Activated T-helper 2 cell treated with anti-CD3 and anti-CD28 coated beads, Interferon-gamma antibody, Interleukin-2, Interleukin-4, amounts not matched to agents 10 μg/mL and 5 μg/mL and 100 μg/mL, durations not matched to agents 14 hours and 24 hours and 36 hours (primary cell): ENCODE measurements at regions not wholly inside any gene's neighbourhood (a gene's known extent, or its start where the extent isn't known, plus 50 kb on each side); places are given as distances from the start of the nearest gene placed in this dataset.

ENCODE experiments used
- DNase-seq: peaks from one replicate; pipeline ENCODE4 v3.0.0; 2021; ENCODE audit warnings: low spot score
- H3K27ac Mint-ChIP-seq: one replicate; pipeline ENCODE4 v1.8.0; 2021; ENCODE audit warnings: mixed read lengths
- H3K27me3 Mint-ChIP-seq: one replicate; pipeline ENCODE4 v1.8.0; 2021; ENCODE audit warnings: low read depth, mixed read lengths
- H3K36me3 Mint-ChIP-seq: one replicate; pipeline ENCODE4 v1.8.0; 2021; ENCODE audit warnings: low read depth, mixed read lengths
- H3K4me1 Mint-ChIP-seq: one replicate; pipeline ENCODE4 v1.8.0; 2021; ENCODE audit warnings: low read depth, mixed read lengths
- H3K4me3 Mint-ChIP-seq: one replicate; pipeline ENCODE4 v1.8.0; 2021; ENCODE audit warnings: low read depth, mild to moderate bottlenecking, moderate library complexity, mixed read lengths
- H3K9me3 Mint-ChIP-seq: one replicate; pipeline ENCODE4 v1.8.0; 2021; ENCODE audit warnings: mixed read lengths
- intact Hi-C: fragments of 100-400 bp; cut with micrococcal nuclease; formaldehyde crosslinking; loops from one replicate; pipeline ENCODE4 v1.15.1; 2023

DNA sequence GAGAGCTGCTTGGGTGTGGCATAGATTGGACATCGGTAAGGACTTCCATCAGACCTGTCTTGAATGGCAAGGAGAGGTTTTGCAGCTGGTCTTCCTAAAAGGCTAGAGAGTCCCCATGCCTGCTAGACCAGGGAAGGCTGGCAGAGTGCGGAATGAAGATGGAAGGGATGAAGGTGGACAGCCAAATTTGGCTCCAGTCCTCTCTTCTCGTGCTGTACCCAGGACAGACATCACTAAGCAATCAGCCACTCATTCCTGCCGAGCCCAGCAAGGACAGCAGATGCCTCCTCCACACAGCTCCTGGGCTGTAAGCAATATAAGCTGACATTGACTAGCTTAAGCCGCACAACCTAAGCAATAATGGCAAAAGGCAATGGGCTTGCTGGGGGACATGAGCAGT lies 112.0 kb downstream of the OLFM1 start:
- no peak for DNase-seq
- Mint-ChIP-seq H3K27ac (no peak overlapping the region), H3K27me3 (no peaks in the 10 kb centered on the region), H3K36me3 (no peaks in the 10 kb centered on the region), H3K4me3 (no peak overlapping the region), H3K4me1 (no peaks in the 10 kb centered on the region), H3K9me3 (no peaks in the 10 kb centered on the region)
- intact Hi-C loops = no loop called here

DNA sequence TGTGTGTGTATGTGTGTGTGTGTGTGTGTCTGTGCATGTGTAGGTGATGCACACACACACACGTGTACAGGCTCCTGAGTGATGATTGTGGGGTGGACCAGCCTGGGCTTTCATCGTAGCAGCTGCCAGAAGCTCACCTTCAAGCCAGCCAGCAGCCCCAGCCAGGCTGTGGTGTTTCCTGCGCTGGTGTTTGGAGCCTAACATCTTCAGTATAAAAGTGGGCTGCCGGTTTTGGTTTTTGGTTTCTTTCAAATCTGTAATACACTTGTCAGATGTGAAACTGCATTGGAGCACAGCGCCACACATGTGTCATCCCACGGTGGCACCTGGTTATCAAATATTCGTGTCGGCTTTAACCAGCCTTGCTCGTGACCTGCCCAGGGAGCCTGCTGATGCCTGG lies 114.2 kb downstream of the OLFM1 start:
- Mint-ChIP-seq H3K27me3 (no peaks in the 10 kb centered on the region), H3K4me1 (no peaks in the 10 kb centered on the region), H3K27ac (no peak overlapping the region), H3K36me3 (no peaks in the 10 kb centered on the region), H3K9me3 (no peaks in the 10 kb centered on the region), H3K4me3 (no peak overlapping the region)
- intact Hi-C loops = no loop called here
- DNase-seq = no peak

DNA sequence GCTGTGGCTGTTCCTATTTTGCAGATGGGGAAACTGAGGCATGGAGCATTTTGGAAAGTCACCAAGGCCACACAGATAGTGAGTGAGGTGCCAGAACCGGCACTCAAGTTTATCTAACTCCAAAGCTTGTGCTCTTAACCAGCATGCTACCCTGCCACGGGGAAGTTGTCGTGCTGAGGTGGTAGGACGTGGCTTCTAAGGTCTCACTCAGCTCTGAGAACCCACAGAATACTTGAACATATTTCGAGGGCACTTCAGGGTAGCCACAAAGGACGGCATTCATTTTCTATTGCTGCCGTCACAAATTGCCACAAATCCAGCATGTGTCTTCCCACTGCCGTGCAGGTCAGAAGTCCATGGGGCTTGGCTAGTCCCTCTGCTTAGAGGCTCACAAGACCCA lies 116.7 kb downstream of the OLFM1 start:
- no peak overlapping the region for H3K27ac Mint-ChIP-seq
- no peaks in the 10 kb centered on the region for H3K4me1 Mint-ChIP-seq
- no peaks in the 10 kb centered on the region for H3K27me3 Mint-ChIP-seq
- no peaks in the 10 kb centered on the region for H3K9me3 Mint-ChIP-seq
- H3K36me3 Mint-ChIP-seq = no peaks in the 10 kb centered on the region
- intact Hi-C loops = no loop called here
- no peak overlapping the region for H3K4me3 Mint-ChIP-seq
- DNase-seq = no peak

DNA sequence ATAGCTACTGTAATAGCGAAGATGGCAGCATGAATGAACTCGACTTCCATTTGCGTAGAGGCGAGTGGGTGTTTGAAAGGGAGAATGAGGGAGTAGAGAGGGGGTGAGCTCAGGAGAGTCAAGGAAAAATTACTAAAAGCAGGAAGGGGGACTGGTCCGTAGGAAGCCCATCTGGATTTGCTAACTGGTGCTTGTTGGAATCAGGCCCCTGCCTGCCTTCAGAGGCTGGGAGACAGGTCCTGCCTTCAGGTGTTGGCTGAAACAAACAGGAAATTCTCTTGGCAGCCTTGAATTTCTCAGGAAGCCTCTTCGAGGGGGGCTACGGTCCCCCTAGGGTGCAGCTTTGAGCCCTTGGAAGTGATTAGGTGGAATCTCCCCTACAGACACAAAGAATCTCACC lies 121.7 kb downstream of the OLFM1 start:
- DNase-seq = no peak
- no peaks in the 10 kb centered on the region for H3K27me3 Mint-ChIP-seq
- H3K27ac Mint-ChIP-seq = no peak overlapping the region
- no peak overlapping the region for H3K4me3 Mint-ChIP-seq
- no peaks in the 10 kb centered on the region for H3K9me3 Mint-ChIP-seq
- intact Hi-C loops = no loop called here
- H3K36me3 Mint-ChIP-seq = no peaks in the 10 kb centered on the region
- no peaks in the 10 kb centered on the region for H3K4me1 Mint-ChIP-seq

DNA sequence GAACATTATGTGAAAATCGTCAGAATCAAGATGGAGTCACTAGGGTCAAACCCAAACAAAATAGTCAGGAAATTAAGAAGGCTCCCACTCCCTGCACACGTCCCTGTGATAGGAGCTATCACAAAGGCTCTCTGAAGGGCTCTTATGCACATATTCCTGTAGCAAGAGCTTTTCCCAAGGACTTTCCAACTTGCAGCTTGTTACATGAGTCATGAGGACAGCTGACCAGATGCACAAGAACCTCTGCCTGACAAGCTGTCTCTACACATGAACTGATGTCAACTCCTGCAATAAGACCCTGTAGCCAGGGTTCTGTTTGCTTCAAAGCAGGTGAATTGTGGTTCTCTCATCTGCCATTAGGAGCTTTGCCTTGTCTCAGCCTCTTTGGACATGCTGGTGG lies 122.4 kb downstream of the OLFM1 start:
- Mint-ChIP-seq H3K9me3 (no peaks in the 10 kb centered on the region), H3K27me3 (no peaks in the 10 kb centered on the region), H3K36me3 (no peaks in the 10 kb centered on the region), H3K27ac (no peak overlapping the region), H3K4me1 (no peaks in the 10 kb centered on the region), H3K4me3 (no peak overlapping the region)
- intact Hi-C loops = no loop called here
- DNase-seq = no peak

DNA sequence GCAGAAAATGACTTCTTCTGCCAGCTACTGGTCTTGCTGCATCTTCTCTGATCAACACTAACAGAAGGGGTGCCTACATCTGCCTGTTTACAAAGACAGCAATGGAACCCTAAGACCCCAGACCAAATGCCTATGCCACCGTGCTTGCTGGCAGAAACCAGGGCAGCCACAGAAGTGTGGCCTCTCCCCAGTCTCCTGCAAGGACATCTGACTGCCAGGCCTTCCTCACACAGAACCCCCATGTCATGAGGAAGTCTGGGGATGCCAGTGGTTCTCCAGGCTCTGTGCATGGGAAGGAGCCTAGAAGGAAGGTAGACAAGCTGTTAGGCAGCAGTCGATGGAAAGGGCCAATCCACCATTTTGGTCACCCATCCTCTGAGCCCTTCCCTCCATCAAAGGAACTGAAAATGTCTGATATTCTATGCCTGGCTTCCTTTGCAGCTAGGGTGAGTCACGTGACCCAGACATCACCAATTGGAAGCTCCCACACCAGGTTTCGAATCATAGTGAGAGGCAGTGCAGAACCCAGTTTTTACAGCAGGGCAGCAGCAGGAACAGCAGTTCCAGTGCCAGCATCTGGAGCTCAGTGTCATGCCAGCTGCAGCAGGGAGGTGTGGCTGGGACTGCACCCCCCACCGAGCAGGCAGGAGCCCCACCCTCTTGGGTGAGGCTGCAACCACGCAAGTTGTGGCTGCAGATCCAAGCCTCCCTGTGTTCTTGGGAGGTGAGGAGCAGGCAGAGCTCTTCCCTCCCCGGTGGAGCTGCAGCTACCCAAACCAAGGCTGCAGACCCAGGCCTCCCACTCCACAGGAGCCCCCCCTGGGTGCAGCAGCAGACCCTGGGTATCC lies 123.4 kb downstream of the OLFM1 start:
- no peak overlapping the region for H3K27ac Mint-ChIP-seq
- DNase-seq = no peak
- H3K9me3 Mint-ChIP-seq = no peaks in the 10 kb centered on the region
- H3K4me3 Mint-ChIP-seq = no peak overlapping the region
- H3K4me1 Mint-ChIP-seq = no peaks in the 10 kb centered on the region
- no peaks in the 10 kb centered on the region for H3K36me3 Mint-ChIP-seq
- intact Hi-C loops = no loop called here
- H3K27me3 Mint-ChIP-seq = no peaks in the 10 kb centered on the region

DNA sequence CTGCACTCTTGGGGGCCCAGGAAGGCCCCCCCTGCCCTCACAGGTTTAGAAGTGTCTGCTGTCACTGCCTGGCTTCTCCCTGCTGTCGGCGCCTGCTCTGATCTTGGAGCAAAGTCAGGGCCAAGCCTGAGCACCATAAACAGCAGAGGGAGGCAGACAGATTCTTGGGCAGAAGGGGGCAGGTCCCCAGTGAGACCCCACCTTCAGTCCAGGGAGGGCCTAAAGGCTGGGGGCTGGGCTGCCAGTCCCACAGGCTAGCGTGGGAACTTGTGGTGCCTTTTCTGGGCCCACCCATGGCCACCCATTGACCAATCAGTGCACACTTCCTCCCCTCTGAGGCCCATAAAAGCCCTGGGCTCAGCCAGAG lies 124.0 kb downstream of the OLFM1 start:
- H3K36me3 Mint-ChIP-seq = no peaks in the 10 kb centered on the region
- no peak for DNase-seq
- intact Hi-C loops = no loop called here
- H3K27me3 Mint-ChIP-seq = no peaks in the 10 kb centered on the region
- no peaks in the 10 kb centered on the region for H3K9me3 Mint-ChIP-seq
- no peak overlapping the region for H3K4me3 Mint-ChIP-seq
- no peaks in the 10 kb centered on the region for H3K4me1 Mint-ChIP-seq
- H3K27ac Mint-ChIP-seq = no peak overlapping the region

DNA sequence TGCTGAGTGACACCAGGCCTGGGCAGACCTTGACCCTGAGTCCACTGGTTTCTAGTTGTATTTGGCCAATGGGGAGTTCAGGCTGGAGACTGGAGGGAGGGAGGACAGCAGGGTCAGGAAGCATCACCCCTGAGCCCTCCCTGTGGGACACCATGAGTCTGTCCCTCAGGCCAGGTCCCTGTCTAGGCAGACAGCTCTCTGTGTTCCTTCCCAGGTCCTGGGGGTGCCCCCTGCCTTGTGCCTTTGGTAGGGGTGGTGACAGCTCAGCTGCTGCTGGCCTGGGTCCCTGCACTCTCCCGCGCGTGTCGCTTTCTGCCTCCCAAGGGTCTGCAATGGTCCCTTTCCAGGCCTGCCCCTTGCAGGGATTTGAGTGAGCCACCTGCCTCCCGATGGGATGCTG lies 125.5 kb downstream of the OLFM1 start:
- Mint-ChIP-seq H3K27me3 (peaks cover 4% of the 10 kb centered on the region), H3K4me1 (no peaks in the 10 kb centered on the region), H3K36me3 (no peaks in the 10 kb centered on the region), H3K27ac (no peak overlapping the region), H3K9me3 (no peaks in the 10 kb centered on the region), H3K4me3 (no peak overlapping the region)
- intact Hi-C loops = no loop called here
- DNase-seq = no peak

DNA sequence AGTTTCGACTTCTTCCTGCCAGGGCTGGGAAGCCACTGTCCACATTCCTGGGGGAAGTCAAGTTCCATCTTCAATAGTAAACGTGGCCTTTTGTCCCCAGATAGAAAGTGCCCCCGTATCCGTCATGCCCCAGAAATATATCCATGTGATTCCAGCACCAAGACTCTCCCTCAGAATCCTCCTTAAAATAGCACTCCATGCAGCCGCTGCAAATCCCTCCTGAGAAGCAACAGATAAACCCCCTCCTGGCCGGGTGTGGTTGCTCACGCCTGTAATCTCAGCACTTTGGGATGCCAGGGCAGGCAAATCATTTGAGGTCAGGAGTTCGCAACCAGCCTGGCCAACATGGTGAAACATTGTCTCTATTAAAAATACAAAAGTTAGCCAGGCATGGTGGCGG lies 126.1 kb downstream of the OLFM1 start:
- H3K4me3 Mint-ChIP-seq = no peak overlapping the region
- H3K9me3 Mint-ChIP-seq = no peaks in the 10 kb centered on the region
- H3K36me3 Mint-ChIP-seq = no peaks in the 10 kb centered on the region
- no peaks in the 10 kb centered on the region for H3K4me1 Mint-ChIP-seq
- intact Hi-C loops = no loop called here
- DNase-seq = no peak
- peaks cover 4% of the 10 kb centered on the region for H3K27me3 Mint-ChIP-seq
- H3K27ac Mint-ChIP-seq = no peak overlapping the region

DNA sequence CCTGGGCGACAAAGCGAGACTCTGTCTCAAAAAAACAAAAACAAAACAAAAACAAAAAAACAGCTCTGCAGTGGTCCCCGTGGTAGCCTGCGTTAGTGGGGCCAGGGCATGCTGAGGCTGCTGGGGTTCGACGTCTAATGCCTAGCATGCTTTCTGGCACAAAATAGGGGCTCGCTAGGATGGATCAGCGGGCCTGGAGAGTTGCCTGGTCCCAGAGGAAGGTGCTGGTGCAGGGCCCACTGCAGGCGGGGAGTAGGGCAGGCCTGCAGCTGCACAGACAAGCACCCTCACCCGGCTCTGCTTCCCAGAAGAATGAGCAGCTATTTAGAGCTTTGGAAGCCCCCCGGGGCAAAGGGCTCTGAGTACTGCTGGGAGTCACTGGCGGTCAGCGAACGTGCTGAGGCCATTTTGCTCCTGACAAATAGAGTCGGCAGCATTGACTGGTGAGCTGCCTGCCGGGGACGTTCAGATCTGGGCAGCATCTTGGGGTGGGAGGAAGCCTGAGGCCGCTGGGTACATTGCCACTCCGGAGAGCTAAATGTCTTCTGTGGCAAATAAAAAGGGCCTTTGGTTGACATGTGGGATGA lies 126.7 kb downstream of the OLFM1 start:
- DNase-seq = no peak
- H3K9me3 Mint-ChIP-seq = no peaks in the 10 kb centered on the region
- H3K27ac Mint-ChIP-seq = no peak overlapping the region
- intact Hi-C loops = no loop called here
- H3K4me1 Mint-ChIP-seq = no peaks in the 10 kb centered on the region
- H3K36me3 Mint-ChIP-seq = no peaks in the 10 kb centered on the region
- H3K27me3 Mint-ChIP-seq = peaks cover 4% of the 10 kb centered on the region
- no peak overlapping the region for H3K4me3 Mint-ChIP-seq

DNA sequence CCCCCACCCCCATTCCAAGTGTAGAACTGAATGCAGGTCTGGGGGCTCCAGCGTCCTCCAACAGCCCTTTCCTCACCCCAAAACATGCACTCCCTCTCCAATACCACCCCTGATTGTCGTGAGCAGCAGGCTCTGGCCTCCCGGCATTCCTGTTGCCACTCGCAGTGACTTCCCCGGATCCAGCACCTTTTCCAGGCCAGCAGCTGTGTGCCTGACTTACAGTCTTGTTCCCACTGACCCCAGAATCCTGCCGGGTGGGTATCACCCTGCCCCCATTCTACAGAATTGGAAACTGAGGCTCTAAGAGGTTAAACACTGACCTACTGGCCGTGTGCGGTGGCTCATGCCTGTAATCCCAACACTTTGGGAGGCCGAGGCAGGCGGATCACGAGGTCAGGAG lies 127.2 kb downstream of the OLFM1 start:
- Mint-ChIP-seq H3K27ac (no peak overlapping the region), H3K36me3 (no peaks in the 10 kb centered on the region), H3K27me3 (peaks cover 4% of the 10 kb centered on the region), H3K4me1 (no peaks in the 10 kb centered on the region), H3K4me3 (no peak overlapping the region), H3K9me3 (no peaks in the 10 kb centered on the region)
- DNase-seq = no peak
- intact Hi-C loops = no loop called here

DNA sequence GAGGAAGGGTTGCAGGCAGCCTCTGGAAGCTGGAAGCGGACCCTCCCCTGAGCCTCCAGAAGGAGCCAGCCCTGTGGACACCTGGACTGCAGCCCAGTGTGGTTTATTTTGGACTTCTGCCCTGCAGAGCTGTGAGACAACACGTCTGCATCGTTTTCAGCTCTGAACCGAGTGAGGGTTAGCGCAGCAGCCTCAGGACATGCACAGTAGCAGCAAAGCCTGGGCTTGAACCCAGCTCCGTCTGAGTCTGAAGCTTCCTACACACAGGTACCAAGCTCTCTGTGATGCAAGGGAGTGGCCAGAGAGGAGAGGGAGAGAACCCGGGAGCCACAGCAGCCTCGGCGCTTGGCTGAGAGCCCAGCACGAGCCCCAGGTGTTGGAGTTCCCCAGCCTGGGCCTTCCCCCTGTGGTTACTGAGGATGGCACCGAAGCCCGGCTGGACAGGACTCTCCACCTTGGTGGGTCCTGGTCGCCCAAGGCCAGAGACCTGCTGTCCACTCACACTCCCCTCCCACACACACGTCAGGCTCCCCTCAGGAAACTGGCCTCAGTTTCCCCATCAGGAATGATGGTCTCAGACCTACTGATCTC lies 128.2 kb downstream of the OLFM1 start:
- Mint-ChIP-seq H3K9me3 (no peaks in the 10 kb centered on the region), H3K4me1 (no peaks in the 10 kb centered on the region), H3K4me3 (no peak overlapping the region), H3K36me3 (no peaks in the 10 kb centered on the region), H3K27ac (no peak overlapping the region), H3K27me3 (peaks cover 4% of the 10 kb centered on the region)
- DNase-seq = no peak
- intact Hi-C loops = no loop called here

DNA sequence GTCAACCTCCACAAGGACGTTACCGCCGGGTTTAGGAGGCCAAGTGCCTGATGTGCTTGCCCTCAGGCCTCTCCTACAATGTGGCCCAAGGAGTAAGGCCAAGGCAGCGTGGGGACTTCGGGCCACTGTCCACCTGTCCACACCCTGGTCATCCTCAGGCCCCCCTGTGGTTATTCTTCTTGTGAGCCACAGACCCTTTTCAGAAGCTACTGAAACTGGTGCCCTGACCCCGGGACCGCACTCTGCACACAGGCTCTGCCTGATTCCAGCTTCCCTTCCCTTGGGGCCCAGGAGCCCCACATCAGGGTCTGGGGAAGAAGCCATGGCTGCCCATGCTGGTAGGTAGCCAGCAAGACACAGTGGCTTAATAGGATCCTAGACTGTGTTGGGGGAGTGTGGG lies 128.8 kb downstream of the OLFM1 start:
- Mint-ChIP-seq H3K36me3 (no peaks in the 10 kb centered on the region), H3K27ac (no peak overlapping the region), H3K9me3 (no peaks in the 10 kb centered on the region), H3K4me1 (no peaks in the 10 kb centered on the region), H3K27me3 (peaks cover 4% of the 10 kb centered on the region), H3K4me3 (no peak overlapping the region)
- no peak for DNase-seq
- intact Hi-C loops = no loop called here
